ENCODE measurements at regions not wholly inside any gene's neighbourhood (a gene's known extent, or its start where the extent isn't known, plus 50 kb on each side); places are given as distances from the start of the nearest gene placed in this dataset.

DNA sequence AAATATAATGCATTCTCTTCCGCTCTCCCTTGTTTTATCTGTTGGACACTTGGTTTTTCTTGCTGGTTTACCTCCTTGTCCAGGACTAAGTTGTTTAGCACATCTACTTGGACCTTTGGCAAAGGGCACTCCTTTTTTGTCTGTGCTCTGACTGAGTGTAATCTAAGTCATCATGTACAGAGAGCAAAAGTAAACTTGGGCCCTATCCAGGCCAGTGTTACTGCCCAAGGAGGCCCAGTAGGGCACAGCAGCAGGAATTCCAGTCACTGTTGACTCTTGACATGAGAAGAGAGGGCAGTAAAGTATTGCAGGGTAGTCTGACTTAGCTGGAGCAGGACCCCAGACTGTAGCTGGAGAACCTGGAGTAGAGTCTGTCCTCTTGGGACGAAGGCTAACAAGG, 445.5 kb downstream of the ZIC3 start:
- H3K27ac ChIP-seq = no peak overlapping the region

DNA sequence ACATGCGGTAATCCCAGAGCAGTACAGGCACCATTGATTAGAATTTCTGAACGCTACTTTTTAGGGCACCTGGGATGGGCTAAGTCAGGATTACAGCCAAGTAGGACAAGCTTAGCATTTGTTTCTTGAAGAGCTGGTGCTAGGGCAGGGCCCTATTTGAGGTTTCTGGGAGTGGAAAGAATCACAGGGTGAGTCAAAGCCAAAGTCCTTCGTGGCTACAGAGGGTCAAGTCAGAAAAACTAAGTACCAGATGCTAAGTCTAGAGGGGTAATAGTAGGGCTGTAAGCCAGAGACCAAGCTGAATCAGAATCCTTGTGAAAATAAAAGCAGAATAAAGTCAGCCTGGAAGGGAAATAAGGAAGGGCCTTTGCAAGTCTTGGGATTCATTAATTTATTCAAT, 448.6 kb downstream of the ZIC3 start:
- no peak overlapping the region for H3K27ac ChIP-seq

More for the DNA sequence above, 445.5 kb downstream of the ZIC3 start:
- no peak for TF ChIP-seq ZFX (IDR thresholded peaks at IDR 0.05; ENCODE audit: borderline replicate concordance)
- TF ChIP-seq, protein P1, sequence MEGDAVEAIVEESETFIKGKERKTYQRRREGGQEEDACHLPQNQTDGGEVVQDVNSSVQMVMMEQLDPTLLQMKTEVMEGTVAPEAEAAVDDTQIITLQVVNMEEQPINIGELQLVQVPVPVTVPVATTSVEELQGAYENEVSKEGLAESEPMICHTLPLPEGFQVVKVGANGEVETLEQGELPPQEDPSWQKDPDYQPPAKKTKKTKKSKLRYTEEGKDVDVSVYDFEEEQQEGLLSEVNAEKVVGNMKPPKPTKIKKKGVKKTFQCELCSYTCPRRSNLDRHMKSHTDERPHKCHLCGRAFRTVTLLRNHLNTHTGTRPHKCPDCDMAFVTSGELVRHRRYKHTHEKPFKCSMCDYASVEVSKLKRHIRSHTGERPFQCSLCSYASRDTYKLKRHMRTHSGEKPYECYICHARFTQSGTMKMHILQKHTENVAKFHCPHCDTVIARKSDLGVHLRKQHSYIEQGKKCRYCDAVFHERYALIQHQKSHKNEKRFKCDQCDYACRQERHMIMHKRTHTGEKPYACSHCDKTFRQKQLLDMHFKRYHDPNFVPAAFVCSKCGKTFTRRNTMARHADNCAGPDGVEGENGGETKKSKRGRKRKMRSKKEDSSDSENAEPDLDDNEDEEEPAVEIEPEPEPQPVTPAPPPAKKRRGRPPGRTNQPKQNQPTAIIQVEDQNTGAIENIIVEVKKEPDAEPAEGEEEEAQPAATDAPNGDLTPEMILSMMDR (IDR thresholded peaks at IDR 0.05) = no peak

DNA sequence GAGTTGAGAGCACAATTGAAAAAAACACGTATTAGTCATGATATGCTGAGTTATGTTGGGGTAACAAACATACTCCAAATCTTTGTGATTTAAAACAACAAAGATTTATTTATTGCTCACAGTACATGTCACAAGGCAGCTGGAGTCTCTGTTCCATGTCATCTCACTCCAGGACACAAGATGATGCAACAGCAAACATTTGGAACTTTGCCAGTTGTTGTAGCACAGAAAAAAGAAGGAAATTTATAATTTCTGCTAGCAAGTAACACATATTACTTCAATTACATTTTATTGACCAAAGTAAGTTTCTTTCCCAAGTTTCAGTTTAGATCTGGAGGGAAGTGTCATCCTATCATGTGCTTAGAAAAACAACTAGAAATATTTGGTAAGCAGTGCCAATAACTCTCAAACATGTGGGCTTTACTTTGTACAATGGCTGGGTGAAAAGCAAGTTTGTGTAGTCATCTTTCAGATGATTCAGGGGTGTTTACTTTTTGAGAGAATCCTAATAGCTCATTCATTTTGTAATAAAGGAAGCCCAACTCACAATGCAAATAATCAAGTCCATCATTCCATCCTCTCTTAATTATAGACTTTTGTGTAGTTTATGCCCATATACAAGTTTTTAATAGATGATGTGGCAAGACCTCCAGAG, 452.3 kb downstream of the ZIC3 start:
- no peak overlapping the region for H3K27ac ChIP-seq
- TF ChIP-seq, protein P1 (IDR thresholded peaks at IDR 0.05) = no peak
- no peak for TF ChIP-seq ZFX (IDR thresholded peaks at IDR 0.05; ENCODE audit: borderline replicate concordance)

More for the DNA sequence above, 448.6 kb downstream of the ZIC3 start:
- no peak for TF ChIP-seq ZFX (IDR thresholded peaks at IDR 0.05; ENCODE audit: borderline replicate concordance)

DNA sequence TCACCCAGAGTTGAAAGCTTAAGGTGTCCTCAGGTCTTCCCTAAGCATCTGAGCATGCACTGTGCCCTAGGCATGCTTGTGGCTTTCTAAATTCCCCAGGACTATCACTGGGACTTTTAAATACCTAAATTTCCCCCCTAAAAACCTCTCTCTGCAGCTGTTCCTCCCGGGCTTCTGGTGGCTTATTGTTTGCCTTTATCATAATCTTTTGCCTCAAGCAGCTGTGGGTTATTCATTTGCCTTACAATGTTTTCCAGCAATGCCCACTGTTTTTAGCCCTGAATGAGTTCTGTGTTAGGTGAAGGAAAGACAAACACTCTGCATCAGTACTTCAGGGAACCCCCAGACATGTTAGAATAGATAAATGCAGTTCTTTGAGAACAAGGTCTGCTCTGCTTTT, 455.0 kb downstream of the ZIC3 start:
- no peak for TF ChIP-seq ZFX (IDR thresholded peaks at IDR 0.05; ENCODE audit: borderline replicate concordance)
- TF ChIP-seq, protein P1 (IDR thresholded peaks at IDR 0.05) = no peak
- H3K27ac ChIP-seq = no peak overlapping the region

DNA sequence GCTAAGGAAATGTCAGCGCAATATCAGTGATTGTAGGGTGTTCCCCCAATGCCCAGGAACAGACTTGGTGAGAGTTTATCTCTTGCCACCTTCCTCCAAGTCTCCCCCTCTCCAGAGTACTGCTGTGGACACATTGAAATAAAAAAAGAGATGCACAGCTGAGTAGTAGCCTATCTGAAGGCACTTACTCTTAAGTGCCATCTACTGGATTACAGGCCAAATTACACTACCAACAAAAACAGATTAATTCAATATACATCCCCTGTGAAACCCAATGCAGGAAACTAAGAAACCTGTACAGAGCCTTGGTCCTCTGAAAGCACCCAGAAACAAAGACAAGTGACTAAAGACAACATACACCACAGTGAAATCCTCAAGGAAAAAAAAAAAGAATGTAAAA, 460.3 kb downstream of the ZIC3 start:
- no peak for TF ChIP-seq ZFX (IDR thresholded peaks at IDR 0.05; ENCODE audit: borderline replicate concordance)
- TF ChIP-seq, protein P1 (IDR thresholded peaks at IDR 0.05) = peak; percentile 69
- no peak overlapping the region for H3K27ac ChIP-seq

DNA sequence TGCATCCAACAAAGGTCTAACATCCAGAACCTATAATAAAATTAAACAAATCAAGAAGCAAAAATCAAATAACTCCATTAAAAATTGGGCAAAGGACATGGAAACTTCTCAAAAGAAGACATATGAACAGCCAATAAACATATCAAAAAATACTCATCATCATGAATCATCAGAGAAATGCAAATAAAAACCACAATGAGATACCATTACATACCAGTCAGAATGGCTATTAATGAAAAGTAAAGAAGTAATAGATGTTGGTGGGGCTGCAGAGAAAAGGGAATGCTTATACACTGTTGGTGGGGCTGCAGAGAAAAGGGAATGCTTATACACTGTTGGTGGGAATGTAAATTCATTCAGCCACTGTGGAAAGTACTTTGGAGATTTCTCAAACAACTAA, 465.8 kb downstream of the ZIC3 start:
- no peak for TF ChIP-seq ZFX (IDR thresholded peaks at IDR 0.05; ENCODE audit: borderline replicate concordance)
- TF ChIP-seq, protein P1 (IDR thresholded peaks at IDR 0.05) = no peak

DNA sequence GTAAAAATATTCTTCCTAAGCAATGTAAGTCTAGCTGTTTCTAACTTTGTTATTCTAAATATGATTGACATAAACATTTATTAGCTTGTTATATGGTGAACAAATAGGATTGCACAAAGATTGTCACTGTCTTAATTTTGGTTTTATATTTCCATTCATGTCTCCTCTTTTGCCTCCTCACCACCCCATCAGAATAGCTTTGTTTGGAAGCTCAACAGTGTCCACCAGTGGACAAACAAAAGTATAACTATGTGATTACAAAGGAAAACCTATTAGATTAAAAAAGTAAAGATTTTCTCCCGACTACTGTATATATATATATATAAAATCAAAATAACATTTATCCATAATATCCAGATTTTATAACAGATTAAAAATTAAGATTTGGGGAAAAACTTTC, 468.2 kb downstream of the ZIC3 start:
- H3K27ac ChIP-seq = no peak overlapping the region
- TF ChIP-seq, protein P1 (IDR thresholded peaks at IDR 0.05) = peak; percentile 54
- no peak for TF ChIP-seq ZFX (IDR thresholded peaks at IDR 0.05; ENCODE audit: borderline replicate concordance)

More for the DNA sequence above, 465.8 kb downstream of the ZIC3 start:
- no peak overlapping the region for H3K27ac ChIP-seq

DNA sequence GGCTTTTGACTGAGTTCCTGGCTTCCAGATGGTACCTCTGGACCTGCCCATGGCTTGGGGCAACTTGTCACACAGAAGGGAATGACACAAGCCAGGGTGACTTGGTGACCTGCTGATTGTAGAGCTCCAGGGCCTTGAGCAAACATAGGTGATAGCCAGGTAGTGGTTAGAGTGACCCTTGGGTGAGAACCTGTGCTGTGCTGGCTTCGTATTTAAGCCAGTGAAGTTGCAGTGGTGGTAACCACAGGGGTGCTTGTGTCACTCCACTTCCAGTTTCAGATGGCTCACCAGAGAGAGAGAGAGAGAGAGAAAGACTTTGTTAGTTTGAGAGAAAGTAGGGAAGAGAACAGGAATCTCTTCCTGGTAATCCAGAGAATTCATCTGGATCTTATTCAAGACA, 471.6 kb downstream of the ZIC3 start:
- TF ChIP-seq ZFX (IDR thresholded peaks at IDR 0.05; ENCODE audit: borderline replicate concordance) = no peak
- TF ChIP-seq, protein P1 (IDR thresholded peaks at IDR 0.05) = no peak
- H3K27ac ChIP-seq = no peak overlapping the region

All from 22Rv1 (cell line).